ENCODE measurements at regions not wholly inside any gene's neighbourhood (a gene's known extent, or its start where the extent isn't known, plus 50 kb on each side); places are given as distances from the start of the nearest gene placed in this dataset.

DNA sequence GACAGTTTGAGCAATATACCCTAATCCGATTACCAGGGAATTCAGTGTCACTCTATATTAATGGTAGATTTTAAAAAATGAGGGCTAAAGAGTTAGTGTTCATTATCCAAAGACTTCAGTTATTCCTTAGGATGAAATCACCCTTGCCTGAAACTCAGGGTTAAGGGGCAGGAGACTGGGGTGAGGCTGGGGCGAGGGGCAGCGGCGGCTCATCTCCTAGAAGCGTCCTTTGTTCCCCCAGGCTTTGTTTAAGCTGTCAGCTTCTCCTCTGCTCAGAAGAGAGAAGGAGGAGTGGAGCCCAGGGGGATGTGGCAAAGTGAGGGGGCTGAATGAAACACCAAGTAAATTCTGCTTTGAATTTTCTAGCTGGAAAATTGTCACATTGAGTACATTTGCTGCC is 117.7 kb upstream of the ELAC2 start:
- H3K9me3 Mint-ChIP-seq = peaks cover 30% of the 10 kb centered on the region
- peaks cover 6% of the 10 kb centered on the region for H3K36me3 Mint-ChIP-seq (ENCODE audit: low read depth)
- Histone ChIP-seq H3K36me3 (ENCODE audit: control insufficient read depth, insufficient read depth, low read length) (no peaks in the 10 kb centered on the region), H3K27ac (ENCODE audit: low read depth, low read length) (peak overlapping the region; percentile 18), H3K27me3 (ENCODE audit: control insufficient read depth, insufficient read depth, low read length, poor library complexity, severe bottlenecking) (no peaks in the 10 kb centered on the region), H3K9me3 (ENCODE audit: control insufficient read depth, low read length) (peaks cover 27% of the 10 kb centered on the region), H3K4me1 (ENCODE audit: control insufficient read depth, insufficient read depth, low read length) (peaks cover 9% of the 10 kb centered on the region), H3K4me3 (ENCODE audit: low read length) (no peak overlapping the region), H3K9ac (ENCODE audit: extremely low read depth, low read length, poor library complexity, severe bottlenecking) (peak overlapping the region; percentile 9)
- TF ChIP-seq, protein P1, sequence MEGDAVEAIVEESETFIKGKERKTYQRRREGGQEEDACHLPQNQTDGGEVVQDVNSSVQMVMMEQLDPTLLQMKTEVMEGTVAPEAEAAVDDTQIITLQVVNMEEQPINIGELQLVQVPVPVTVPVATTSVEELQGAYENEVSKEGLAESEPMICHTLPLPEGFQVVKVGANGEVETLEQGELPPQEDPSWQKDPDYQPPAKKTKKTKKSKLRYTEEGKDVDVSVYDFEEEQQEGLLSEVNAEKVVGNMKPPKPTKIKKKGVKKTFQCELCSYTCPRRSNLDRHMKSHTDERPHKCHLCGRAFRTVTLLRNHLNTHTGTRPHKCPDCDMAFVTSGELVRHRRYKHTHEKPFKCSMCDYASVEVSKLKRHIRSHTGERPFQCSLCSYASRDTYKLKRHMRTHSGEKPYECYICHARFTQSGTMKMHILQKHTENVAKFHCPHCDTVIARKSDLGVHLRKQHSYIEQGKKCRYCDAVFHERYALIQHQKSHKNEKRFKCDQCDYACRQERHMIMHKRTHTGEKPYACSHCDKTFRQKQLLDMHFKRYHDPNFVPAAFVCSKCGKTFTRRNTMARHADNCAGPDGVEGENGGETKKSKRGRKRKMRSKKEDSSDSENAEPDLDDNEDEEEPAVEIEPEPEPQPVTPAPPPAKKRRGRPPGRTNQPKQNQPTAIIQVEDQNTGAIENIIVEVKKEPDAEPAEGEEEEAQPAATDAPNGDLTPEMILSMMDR (conservative IDR thresholded peaks at IDR 0.05) = no peak
- peaks cover 21% of the 10 kb centered on the region for H3K4me1 Mint-ChIP-seq
- no peak overlapping the region for H3K27ac Mint-ChIP-seq
- no peak overlapping the region for H3K4me3 Mint-ChIP-seq
- H3K27me3 Mint-ChIP-seq (ENCODE audit: insufficient read depth) = no peaks in the 10 kb centered on the region
- WGBS, 2 experiments (ENCODE audit: insufficient coverage in 1 of 2, insufficient read length in 1 of 2) = 66% methylated on average over 5 of the region's 5 CpGs; no CpG with 5 or more reads in 1 of the 2 experiments
- no peak for DNase-seq

GRCh38 chr17:13134076-13134475 is 116.2 kb upstream of the ELAC2 start:
- TF ChIP-seq, protein P1 (conservative IDR thresholded peaks at IDR 0.05) = no peak
- Histone ChIP-seq H3K9me3 (ENCODE audit: control insufficient read depth, low read length) (peaks cover 15% of the 10 kb centered on the region), H3K9ac (ENCODE audit: extremely low read depth, low read length, poor library complexity, severe bottlenecking) (no peak overlapping the region), H3K27me3 (ENCODE audit: control insufficient read depth, insufficient read depth, low read length, poor library complexity, severe bottlenecking) (no peaks in the 10 kb centered on the region), H3K4me3 (ENCODE audit: low read length) (no peak overlapping the region), H3K4me1 (ENCODE audit: control insufficient read depth, insufficient read depth, low read length) (peaks cover 9% of the 10 kb centered on the region), H3K27ac (ENCODE audit: low read depth, low read length) (no peak overlapping the region), H3K36me3 (ENCODE audit: control insufficient read depth, insufficient read depth, low read length) (no peaks in the 10 kb centered on the region)
- no peak for DNase-seq
- Mint-ChIP-seq H3K4me3 (no peak overlapping the region), H3K27ac (no peak overlapping the region), H3K9me3 (peaks cover 20% of the 10 kb centered on the region), H3K4me1 (peaks cover 21% of the 10 kb centered on the region), H3K36me3 (ENCODE audit: low read depth) (peaks cover 3% of the 10 kb centered on the region), H3K27me3 (ENCODE audit: insufficient read depth) (no peaks in the 10 kb centered on the region)
- 46 to 57% methylated on average over 1 of the region's 1 CpG for WGBS, 2 experiments (ENCODE audit: insufficient coverage in 1 of 2, insufficient read length in 1 of 2)

DNA sequence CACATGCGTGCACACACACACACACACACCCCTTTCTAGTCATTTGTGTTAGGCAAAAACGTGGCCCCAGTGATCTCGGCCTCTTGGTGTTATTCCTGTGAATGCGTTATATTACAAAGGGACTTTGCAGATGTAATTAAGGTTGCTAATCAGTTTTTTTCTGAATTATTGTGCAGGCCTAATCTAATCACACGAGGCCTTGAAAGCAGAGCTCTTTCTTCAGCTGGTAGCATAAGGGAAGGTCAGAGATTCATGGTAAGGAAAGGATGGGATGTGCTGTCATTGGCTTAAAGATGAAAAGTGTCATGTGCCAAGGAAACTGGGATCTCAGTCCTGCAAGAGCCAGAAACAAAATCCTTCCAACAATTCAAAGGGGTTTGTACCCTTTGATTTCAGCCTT is 113.4 kb upstream of the ELAC2 start:
- Histone ChIP-seq H3K4me3 (ENCODE audit: low read length) (no peak overlapping the region), H3K27ac (ENCODE audit: low read depth, low read length) (no peak overlapping the region), H3K36me3 (ENCODE audit: control insufficient read depth, insufficient read depth, low read length) (no peaks in the 10 kb centered on the region), H3K4me1 (ENCODE audit: control insufficient read depth, insufficient read depth, low read length) (peaks cover 7% of the 10 kb centered on the region), H3K9ac (ENCODE audit: extremely low read depth, low read length, poor library complexity, severe bottlenecking) (no peak overlapping the region), H3K27me3 (ENCODE audit: control insufficient read depth, insufficient read depth, low read length, poor library complexity, severe bottlenecking) (no peaks in the 10 kb centered on the region), H3K9me3 (ENCODE audit: control insufficient read depth, low read length) (no peaks in the 10 kb centered on the region)
- Mint-ChIP-seq H3K4me1 (peaks cover 21% of the 10 kb centered on the region), H3K27me3 (ENCODE audit: insufficient read depth) (no peaks in the 10 kb centered on the region), H3K4me3 (no peak overlapping the region), H3K27ac (no peak overlapping the region), H3K9me3 (no peaks in the 10 kb centered on the region), H3K36me3 (ENCODE audit: low read depth) (no peaks in the 10 kb centered on the region)
- TF ChIP-seq, protein P1 (conservative IDR thresholded peaks at IDR 0.05) = no peak
- DNase-seq = no peak
- WGBS, 2 experiments (ENCODE audit: insufficient coverage in 1 of 2, insufficient read length in 1 of 2) = 74 to 86% methylated on average over 1 to 5 of the region's 5 CpGs
